ENCODE measurements at regions not wholly inside any gene's neighbourhood (a gene's known extent, or its start where the extent isn't known, plus 50 kb on each side); places are given as distances from the start of the nearest gene placed in this dataset.

DNA sequence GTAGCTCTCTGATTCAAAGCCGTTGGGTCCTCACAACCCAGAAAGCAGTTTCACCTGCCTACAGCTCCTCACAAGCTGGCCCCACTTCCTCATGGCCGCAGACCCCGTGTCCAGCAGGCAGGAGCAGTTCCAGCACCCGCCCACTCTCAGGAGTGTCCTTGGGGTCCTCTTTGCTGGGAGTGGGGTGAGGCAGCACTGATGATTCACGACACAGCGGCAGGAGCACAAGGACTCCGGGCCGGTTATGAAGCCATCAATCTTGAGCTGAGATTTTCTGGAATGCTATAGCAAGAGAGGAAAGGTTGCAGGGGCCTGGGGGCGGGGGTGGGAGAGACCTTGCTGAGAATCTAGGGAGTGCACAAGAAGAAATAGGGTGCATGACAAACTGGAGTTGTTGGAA is 311.2 kb downstream of the NXPE2 start:
- H3K4me1 ChIP-seq (ENCODE audit: control insufficient read depth, insufficient read depth, low read length), result no peaks in the 10 kb centered on the region
- no peak for DNase-seq
- H3K4me3 ChIP-seq (ENCODE audit: low read length), result no peak overlapping the region
- no peaks in the 10 kb centered on the region for H3K9me3 ChIP-seq (replicated peaks; ENCODE audit: control insufficient read depth, low read depth, low read length)
- whole genome bisulfite sequencing (ENCODE audit: insufficient coverage), result 38% methylated on average over 6 of the region's 9 CpGs
- H3K27ac ChIP-seq (ENCODE audit: low read length), result no peak overlapping the region
- no peaks in the 10 kb centered on the region for H3K36me3 ChIP-seq (ENCODE audit: control insufficient read depth, insufficient read depth, low read length)
- H3K27me3 ChIP-seq (ENCODE audit: control insufficient read depth, insufficient read depth, low read length), result no peaks in the 10 kb centered on the region

DNA sequence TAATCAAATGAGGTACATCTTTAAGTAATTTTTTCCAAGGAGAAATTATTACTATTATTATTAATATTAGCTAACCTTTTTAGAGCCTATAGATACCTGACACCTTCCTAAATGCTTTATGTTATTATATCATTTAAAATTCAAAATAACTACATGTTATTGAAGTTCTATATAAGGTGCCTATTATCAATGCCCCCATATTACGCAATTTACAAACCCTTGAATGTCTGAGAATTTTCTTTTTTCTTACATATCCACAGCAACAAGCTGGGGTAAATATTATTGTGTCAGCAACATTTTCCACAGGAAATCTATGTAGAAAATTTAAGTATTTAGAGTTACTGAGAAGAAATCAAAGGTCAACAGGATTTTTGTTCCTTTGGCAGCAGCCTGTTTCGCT is 327.3 kb downstream of the NXPE2 start:
- WGBS (ENCODE audit: insufficient coverage), result 100% methylated on average over 1 of the region's 2 CpGs
- no peak overlapping the region for H3K4me3 ChIP-seq (ENCODE audit: low read length)
- no peaks in the 10 kb centered on the region for H3K27me3 ChIP-seq (ENCODE audit: control insufficient read depth, insufficient read depth, low read length)
- no peak overlapping the region for H3K27ac ChIP-seq (ENCODE audit: low read length)
- H3K9me3 ChIP-seq (replicated peaks; ENCODE audit: control insufficient read depth, low read depth, low read length), result no peaks in the 10 kb centered on the region
- no peaks in the 10 kb centered on the region for H3K4me1 ChIP-seq (ENCODE audit: control insufficient read depth, insufficient read depth, low read length)
- no peak for DNase-seq
- H3K36me3 ChIP-seq (ENCODE audit: control insufficient read depth, insufficient read depth, low read length), result no peaks in the 10 kb centered on the region

DNA sequence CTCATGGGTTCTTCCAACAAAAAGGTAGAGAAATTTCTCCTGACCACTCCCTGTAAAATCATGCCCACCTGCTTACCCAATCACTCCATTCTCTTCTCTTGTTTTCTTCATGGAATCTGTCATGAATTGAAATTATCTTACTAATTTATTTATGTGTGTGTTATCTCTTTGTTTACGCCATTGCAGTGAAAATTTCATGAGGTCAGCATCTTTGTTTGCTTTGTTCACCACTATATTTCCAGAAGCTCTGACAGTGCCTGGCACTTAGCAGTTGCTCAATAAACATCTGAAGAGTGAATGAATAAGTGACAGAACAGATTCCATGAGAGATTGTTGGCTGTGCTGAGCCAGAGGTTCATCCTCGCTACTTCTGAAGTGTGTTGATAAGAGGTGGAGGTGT is 329.5 kb downstream of the NXPE2 start:
- Histone ChIP-seq H3K27ac (ENCODE audit: low read length) (no peak overlapping the region), H3K36me3 (ENCODE audit: control insufficient read depth, insufficient read depth, low read length) (no peaks in the 10 kb centered on the region), H3K9me3 (replicated peaks; ENCODE audit: control insufficient read depth, low read depth, low read length) (no peaks in the 10 kb centered on the region), H3K27me3 (ENCODE audit: control insufficient read depth, insufficient read depth, low read length) (no peaks in the 10 kb centered on the region), H3K4me3 (ENCODE audit: low read length) (no peak overlapping the region), H3K4me1 (ENCODE audit: control insufficient read depth, insufficient read depth, low read length) (no peaks in the 10 kb centered on the region)
- no peak for DNase-seq
- no CpG with 5 or more reads among the region's 2 CpGs for WGBS (ENCODE audit: insufficient coverage)

DNA sequence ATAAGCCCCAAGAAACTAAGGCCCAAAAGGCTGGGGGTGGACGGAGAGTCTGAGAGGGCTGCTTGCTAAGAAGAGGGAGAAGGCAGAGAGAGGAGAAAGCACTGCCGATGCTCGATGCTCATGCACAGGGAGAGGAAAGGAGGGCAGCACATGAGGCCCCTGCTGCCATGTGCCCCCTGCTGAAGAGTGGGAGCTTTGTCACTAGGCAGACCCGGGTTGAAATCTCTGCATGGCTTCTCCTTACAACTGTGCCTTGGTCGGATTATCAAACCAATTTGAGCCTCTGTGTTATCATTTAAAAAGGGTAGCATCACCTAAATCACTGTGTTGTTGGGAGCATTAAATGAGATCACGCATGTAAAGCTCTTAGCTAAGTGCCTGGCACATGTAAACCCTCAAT is 330.5 kb downstream of the NXPE2 start:
- Histone ChIP-seq H3K27me3 (ENCODE audit: control insufficient read depth, insufficient read depth, low read length) (no peaks in the 10 kb centered on the region), H3K27ac (ENCODE audit: low read length) (no peak overlapping the region), H3K36me3 (ENCODE audit: control insufficient read depth, insufficient read depth, low read length) (no peaks in the 10 kb centered on the region), H3K9me3 (replicated peaks; ENCODE audit: control insufficient read depth, low read depth, low read length) (no peaks in the 10 kb centered on the region), H3K4me1 (ENCODE audit: control insufficient read depth, insufficient read depth, low read length) (no peaks in the 10 kb centered on the region), H3K4me3 (ENCODE audit: low read length) (no peak overlapping the region)
- no peak for DNase-seq
- 52% methylated on average over 5 of the region's 6 CpGs for WGBS (ENCODE audit: insufficient coverage)

DNA sequence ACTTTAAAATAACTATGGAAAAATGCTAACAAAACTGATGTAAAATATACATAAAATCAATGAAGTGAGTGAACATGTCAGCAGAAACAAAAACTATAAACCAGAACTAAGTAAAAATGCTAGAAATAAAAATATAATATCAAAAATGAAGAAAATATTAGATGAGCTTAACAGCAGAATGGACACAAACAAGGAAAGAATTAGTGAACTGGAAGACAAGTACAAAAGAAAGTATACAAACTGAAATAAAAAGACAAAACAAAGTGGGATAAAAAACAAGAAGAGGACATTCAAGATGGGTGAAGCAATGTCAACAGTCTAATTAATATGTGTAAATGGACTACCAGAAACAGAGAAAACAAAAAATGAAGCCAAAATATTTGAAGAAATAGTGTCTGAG is 339.2 kb downstream of the NXPE2 start:
- H3K27ac ChIP-seq (ENCODE audit: low read length), result no peak overlapping the region
- H3K36me3 ChIP-seq (ENCODE audit: control insufficient read depth, insufficient read depth, low read length), result no peaks in the 10 kb centered on the region
- H3K4me3 ChIP-seq (ENCODE audit: low read length), result no peak overlapping the region
- peaks cover 3% of the 10 kb centered on the region for H3K9me3 ChIP-seq (replicated peaks; ENCODE audit: control insufficient read depth, low read depth, low read length)
- H3K4me1 ChIP-seq (ENCODE audit: control insufficient read depth, insufficient read depth, low read length), result no peaks in the 10 kb centered on the region
- H3K27me3 ChIP-seq (ENCODE audit: control insufficient read depth, insufficient read depth, low read length), result no peaks in the 10 kb centered on the region
- no peak for DNase-seq

DNA sequence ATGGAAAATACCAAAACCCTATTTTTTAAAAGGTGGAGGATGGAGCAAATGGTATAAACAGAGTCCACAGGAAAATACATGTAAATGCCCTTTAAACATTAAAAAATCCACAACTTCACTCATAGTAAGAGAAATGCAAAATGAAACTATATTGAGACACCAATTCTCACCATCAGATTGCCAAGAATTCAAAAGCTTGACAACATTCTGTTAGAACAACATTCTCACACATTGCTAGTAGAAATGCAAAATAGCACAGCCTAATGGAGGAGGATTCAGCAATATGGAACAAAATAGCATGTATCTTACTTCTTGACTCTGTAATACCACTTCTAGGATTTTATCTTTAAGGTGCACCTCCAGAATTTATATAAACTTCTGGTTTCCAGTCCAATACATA is 351.8 kb downstream of the NXPE2 start:
- Histone ChIP-seq H3K9me3 (replicated peaks; ENCODE audit: control insufficient read depth, low read depth, low read length) (no peaks in the 10 kb centered on the region), H3K4me3 (ENCODE audit: low read length) (no peak overlapping the region), H3K27me3 (ENCODE audit: control insufficient read depth, insufficient read depth, low read length) (no peaks in the 10 kb centered on the region), H3K4me1 (ENCODE audit: control insufficient read depth, insufficient read depth, low read length) (no peaks in the 10 kb centered on the region), H3K27ac (ENCODE audit: low read length) (no peak overlapping the region), H3K36me3 (ENCODE audit: control insufficient read depth, insufficient read depth, low read length) (no peaks in the 10 kb centered on the region)
- no peak for DNase-seq

DNA sequence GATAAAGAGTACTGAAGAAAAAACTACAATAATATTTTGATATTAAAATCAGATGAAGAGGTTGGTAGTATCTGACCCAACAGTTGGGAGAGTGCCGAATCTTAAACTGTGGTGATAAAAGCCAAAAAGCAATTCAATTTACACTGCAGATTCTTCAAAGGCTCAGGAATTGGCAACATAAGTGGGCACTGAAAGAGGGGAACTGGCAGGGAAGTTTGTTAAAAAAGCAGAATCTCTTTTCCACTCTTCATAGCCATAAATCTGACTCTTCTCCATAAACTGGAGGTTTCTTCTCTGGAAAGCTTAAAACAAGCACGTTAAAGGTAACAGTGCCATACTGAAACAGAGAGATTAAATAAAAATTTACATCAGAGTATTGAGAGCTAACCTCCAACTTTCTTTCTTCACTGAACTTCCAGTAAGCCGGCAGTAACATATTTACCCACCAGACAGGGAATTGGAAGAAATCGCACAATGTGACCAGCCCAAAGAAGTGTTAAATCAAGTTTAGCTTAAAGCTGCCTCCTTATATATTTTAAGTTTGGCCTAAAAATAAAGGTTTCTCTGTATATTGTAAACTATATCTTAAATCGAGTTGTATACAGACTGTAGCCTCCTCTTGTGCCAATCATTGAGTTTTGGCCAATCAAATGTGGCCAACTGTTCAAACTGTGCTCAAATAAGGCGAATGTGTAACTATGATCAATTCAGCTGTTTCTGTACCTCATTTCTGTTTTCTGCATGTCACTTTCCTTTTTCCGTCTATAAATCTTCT is 358.3 kb downstream of the NXPE2 start:
- peak; percentile 71 for DNase-seq
- Histone ChIP-seq H3K4me1 (ENCODE audit: control insufficient read depth, insufficient read depth, low read length) (no peaks in the 10 kb centered on the region), H3K9me3 (replicated peaks; ENCODE audit: control insufficient read depth, low read depth, low read length) (no peaks in the 10 kb centered on the region), H3K36me3 (ENCODE audit: control insufficient read depth, insufficient read depth, low read length) (no peaks in the 10 kb centered on the region), H3K4me3 (ENCODE audit: low read length) (no peak overlapping the region), H3K27ac (ENCODE audit: low read length) (no peak overlapping the region), H3K27me3 (ENCODE audit: control insufficient read depth, insufficient read depth, low read length) (no peaks in the 10 kb centered on the region)
- WGBS (ENCODE audit: insufficient coverage), result 84% methylated on average over 3 of the region's 7 CpGs

DNA sequence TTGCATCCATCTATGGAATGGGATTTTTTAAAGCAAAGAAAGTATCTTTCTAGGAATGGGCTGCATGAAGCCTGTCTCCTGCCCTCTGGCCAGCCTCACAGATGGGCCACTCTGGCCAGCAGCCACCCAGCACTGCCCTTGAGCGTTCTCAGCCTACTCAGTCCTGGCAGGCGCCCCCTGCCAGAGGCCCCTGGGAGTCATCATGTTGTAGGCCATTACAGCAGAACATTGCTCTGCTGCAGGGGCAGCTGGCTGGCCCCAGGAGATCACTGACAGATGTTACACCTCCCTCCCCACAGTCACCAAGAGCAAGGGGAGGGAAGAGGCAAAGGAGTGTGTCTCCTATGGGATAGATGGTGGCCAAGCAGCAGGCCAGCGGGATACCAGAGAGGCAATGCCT is 363.7 kb downstream of the NXPE2 start:
- peak; percentile 24 for DNase-seq
- Histone ChIP-seq H3K27me3 (ENCODE audit: control insufficient read depth, insufficient read depth, low read length) (no peaks in the 10 kb centered on the region), H3K4me3 (ENCODE audit: low read length) (no peak overlapping the region), H3K27ac (ENCODE audit: low read length) (no peak overlapping the region), H3K4me1 (ENCODE audit: control insufficient read depth, insufficient read depth, low read length) (peaks cover 5% of the 10 kb centered on the region), H3K36me3 (ENCODE audit: control insufficient read depth, insufficient read depth, low read length) (no peaks in the 10 kb centered on the region), H3K9me3 (replicated peaks; ENCODE audit: control insufficient read depth, low read depth, low read length) (no peaks in the 10 kb centered on the region)
- WGBS (ENCODE audit: insufficient coverage), result 30% methylated on average over 1 of the region's 3 CpGs

DNA sequence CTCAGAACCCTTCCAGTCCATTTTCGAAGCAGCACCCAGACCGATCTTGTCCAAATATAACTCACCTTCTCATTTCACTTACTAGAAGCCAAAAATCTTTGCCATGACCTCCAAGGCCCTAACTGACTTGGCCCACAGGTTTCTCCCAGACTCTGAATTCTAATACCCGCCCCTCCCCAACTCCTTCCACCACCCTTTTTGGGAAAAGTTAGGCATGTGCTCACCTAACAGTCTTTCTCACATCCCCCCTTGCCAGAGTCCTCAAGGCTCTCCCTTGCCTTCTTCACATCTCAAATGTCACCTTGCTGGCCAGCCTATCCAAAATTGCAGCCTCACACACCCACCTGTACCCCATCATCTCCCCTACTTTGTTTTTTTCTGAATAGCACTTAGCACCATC is 369.3 kb downstream of the NXPE2 start:
- Histone ChIP-seq H3K4me3 (ENCODE audit: low read length) (no peak overlapping the region), H3K9me3 (replicated peaks; ENCODE audit: control insufficient read depth, low read depth, low read length) (no peaks in the 10 kb centered on the region), H3K27me3 (ENCODE audit: control insufficient read depth, insufficient read depth, low read length) (no peaks in the 10 kb centered on the region), H3K4me1 (ENCODE audit: control insufficient read depth, insufficient read depth, low read length) (peaks cover 2% of the 10 kb centered on the region), H3K27ac (ENCODE audit: low read length) (no peak overlapping the region), H3K36me3 (ENCODE audit: control insufficient read depth, insufficient read depth, low read length) (no peaks in the 10 kb centered on the region)
- no peak for DNase-seq
- 85% methylated on average over 3 of the region's 3 CpGs for WGBS (ENCODE audit: insufficient coverage)

DNA sequence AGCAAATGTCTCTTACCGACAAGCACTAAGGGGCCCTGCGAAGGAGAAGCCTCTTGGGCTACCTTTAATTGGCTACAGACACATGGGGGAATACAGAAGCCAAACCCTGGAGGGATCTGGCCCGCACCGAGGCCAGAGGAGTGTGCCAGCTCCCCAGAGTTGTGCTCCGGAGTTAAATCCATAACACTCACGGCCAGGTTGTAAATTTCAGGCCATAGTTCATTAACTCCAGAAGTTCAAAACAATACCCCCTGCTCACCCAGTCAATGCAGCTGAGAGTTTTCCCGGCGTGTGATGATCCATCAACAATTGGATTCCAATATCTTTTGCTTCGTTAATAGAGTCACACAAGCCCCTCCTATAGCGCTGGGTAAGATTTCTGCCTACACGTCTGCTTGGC is 371.5 kb downstream of the NXPE2 start:
- Histone ChIP-seq H3K27ac (ENCODE audit: low read length) (no peak overlapping the region), H3K4me3 (ENCODE audit: low read length) (no peak overlapping the region), H3K9me3 (replicated peaks; ENCODE audit: control insufficient read depth, low read depth, low read length) (no peaks in the 10 kb centered on the region), H3K27me3 (ENCODE audit: control insufficient read depth, insufficient read depth, low read length) (no peaks in the 10 kb centered on the region), H3K4me1 (ENCODE audit: control insufficient read depth, insufficient read depth, low read length) (peaks cover under 1% of the 10 kb centered on the region), H3K36me3 (ENCODE audit: control insufficient read depth, insufficient read depth, low read length) (no peaks in the 10 kb centered on the region)
- 49% methylated on average over 11 of the region's 11 CpGs for WGBS (ENCODE audit: insufficient coverage)
- no peak for DNase-seq

DNA sequence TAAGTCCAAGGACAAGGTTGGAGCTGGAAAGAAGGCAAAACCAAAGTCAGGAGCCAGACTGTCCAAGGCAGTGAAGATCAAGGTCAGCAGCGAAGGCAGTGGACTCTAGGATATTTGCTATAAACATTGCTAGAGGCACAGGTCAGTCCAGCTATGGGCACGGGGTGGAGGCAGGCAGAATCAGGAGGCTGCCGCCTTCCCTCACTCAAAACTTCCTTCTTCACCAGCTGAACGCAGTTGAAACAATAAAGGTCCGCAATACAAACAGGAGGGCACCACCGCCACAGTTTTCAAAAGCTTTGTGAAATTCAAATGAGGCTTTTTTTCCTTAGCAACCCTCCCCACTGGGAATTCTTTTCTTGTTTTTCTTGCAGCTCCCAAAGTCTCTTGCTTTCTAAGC is 372.4 kb downstream of the NXPE2 start:
- Histone ChIP-seq H3K4me3 (ENCODE audit: low read length) (no peak overlapping the region), H3K27ac (ENCODE audit: low read length) (no peak overlapping the region), H3K9me3 (replicated peaks; ENCODE audit: control insufficient read depth, low read depth, low read length) (peaks cover 2% of the 10 kb centered on the region), H3K27me3 (ENCODE audit: control insufficient read depth, insufficient read depth, low read length) (no peaks in the 10 kb centered on the region), H3K36me3 (ENCODE audit: control insufficient read depth, insufficient read depth, low read length) (no peaks in the 10 kb centered on the region), H3K4me1 (ENCODE audit: control insufficient read depth, insufficient read depth, low read length) (no peaks in the 10 kb centered on the region)
- DNase-seq, result no peak
- 72% methylated on average over 4 of the region's 6 CpGs for WGBS (ENCODE audit: insufficient coverage)

All from muscle of leg (tissue), 3 donors.